ENCODE measurements at regions not wholly inside any gene's neighbourhood (a gene's known extent, or its start where the extent isn't known, plus 50 kb on each side); places are given as distances from the start of the nearest gene placed in this dataset.

DNA sequence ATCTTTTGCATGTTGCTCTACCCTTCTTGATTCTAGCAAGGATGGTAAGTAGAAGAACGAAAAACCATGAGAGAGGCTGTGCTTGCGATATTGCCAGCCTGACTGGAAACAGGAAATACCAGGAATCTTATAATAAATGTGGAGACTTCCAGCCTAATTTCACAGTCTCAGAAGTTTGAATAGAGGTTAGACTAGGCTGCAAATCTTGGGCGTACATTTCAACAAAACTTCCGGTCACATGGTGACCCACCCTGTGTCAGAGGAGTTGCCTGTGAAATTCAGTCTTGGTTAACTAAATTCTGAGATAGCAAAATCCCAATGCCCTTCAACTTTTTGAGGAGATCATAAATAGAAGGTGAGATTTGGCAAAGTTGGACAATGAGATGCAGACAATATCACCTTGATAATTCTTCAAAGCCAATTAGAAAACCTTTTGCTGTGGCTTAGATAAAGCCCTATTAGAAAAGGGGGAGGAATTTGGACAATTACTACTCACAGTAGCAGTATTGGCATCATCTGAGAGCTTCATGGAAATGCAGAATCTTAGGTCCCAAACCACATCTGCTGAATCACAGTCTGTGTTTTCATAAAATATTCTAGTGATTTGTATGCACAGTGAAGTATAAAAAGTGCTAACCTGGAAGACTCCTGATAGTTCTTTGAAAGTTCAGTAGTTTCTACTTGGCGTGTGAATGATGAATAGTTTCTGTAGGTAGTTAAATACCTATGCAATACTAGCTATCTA is 262.0 kb upstream of the JAG1 start:
- TF ChIP-seq, protein P1, sequence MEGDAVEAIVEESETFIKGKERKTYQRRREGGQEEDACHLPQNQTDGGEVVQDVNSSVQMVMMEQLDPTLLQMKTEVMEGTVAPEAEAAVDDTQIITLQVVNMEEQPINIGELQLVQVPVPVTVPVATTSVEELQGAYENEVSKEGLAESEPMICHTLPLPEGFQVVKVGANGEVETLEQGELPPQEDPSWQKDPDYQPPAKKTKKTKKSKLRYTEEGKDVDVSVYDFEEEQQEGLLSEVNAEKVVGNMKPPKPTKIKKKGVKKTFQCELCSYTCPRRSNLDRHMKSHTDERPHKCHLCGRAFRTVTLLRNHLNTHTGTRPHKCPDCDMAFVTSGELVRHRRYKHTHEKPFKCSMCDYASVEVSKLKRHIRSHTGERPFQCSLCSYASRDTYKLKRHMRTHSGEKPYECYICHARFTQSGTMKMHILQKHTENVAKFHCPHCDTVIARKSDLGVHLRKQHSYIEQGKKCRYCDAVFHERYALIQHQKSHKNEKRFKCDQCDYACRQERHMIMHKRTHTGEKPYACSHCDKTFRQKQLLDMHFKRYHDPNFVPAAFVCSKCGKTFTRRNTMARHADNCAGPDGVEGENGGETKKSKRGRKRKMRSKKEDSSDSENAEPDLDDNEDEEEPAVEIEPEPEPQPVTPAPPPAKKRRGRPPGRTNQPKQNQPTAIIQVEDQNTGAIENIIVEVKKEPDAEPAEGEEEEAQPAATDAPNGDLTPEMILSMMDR (IDR thresholded peaks at IDR 0.05), result no peak
- ATAC-seq (ENCODE audit: low FRiP score) (no peak), DNase-seq (ENCODE audit: low spot score) (no peak)

DNA sequence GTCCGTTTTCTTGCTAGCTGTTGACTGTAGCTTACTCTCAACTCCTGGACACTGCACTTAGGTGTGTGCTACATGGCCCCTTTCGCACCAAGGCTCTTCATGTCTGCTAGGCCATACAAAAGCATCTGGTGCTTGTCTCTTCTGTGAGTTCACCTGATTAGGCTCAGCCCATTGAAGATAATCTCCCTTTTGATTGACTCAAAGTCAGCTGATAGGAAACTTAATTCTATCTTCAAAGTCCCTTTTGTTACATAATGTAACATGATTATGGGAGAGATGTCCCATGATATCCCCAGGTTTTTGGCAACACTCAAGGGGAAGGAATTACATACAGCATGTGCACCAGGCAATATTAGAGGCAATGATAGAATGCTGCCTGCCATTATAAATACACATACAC is 263.0 kb upstream of the JAG1 start:
- ATAC-seq (ENCODE audit: low FRiP score) (no peak), DNase-seq (ENCODE audit: low spot score) (no peak)
- TF ChIP-seq, protein P1 (IDR thresholded peaks at IDR 0.05), result no peak

DNA sequence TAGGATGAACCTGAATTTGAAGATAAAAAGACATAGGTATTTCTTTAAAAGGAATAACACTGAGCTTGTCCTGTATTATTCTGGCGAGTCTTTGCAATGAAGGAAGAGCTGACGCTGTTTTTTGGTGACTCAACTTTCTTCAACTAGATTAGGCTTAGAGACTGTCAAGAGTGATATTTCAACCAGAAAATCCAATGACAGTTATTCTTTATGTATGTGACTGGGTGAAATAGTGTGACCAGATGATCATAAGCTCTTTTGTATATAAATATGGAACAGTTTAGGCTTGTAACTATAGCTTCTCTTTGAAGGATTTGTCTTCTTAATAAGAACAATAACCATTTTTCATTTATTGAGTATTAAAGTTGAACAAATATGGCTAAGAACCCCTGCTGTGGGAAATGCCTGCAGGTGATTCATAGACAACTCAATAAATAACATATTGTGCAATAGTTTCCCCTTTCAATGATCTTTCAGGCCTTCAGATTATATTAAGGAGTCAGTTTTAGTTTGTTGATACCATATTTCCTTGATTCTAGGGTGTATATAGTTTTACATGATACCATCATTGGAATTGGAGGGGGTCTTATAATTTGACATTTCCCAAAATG is 265.6 kb upstream of the JAG1 start:
- TF ChIP-seq, protein P1 (IDR thresholded peaks at IDR 0.05), result no peak
- no peak for DNase-seq (ENCODE audit: low spot score)
- ATAC-seq (ENCODE audit: low FRiP score), result no peak

DNA sequence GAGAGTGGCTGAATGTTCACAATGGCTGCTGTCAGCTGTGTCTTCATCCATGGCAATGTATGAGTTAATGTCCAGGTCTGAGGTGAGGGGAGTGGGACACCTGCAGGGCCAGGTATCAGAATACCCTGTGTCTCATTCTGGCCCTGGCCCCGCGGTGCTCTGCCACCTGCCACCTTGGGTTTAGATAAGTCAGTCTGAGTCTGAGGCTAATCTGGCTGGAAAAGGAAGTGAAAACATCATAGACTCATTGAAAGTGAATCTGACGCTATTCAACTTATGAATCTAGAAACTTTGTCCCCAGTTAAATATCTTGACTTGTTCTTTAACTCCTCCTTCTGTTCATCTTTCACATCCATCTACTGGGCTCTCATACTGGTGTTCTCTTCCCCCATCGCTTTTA is 267.1 kb upstream of the JAG1 start:
- ATAC-seq (ENCODE audit: low FRiP score) (no peak), DNase-seq (ENCODE audit: low spot score) (no peak)
- TF ChIP-seq, protein P1 (IDR thresholded peaks at IDR 0.05), result no peak

DNA sequence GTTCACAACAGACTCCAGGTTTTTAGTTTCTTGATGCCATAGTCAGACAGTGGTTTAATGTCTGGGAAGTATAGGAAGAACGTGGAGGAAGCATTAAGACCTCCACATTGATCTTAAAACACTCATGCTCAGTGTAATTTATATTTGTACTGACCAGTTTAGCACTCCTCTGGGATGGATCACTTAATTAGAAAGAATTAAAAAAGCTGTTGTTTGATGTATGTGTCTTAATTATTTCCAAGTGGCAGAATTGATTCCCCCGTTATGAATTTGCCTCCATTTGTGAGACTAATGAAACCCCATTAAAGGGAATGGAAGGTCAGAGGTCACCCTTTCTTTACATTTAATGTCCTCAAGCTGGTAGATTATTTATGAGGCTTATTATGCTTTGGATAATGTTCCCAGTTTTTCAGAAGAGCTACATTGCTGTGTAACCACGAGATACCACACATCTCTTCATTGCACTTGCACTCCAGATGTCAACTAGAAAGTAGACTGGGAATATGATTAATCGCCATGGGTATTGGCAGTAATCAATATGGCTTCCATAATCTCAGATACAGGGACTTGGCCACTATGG is 270.0 kb upstream of the JAG1 start:
- TF ChIP-seq, protein P1 (IDR thresholded peaks at IDR 0.05), result no peak
- no peak for ATAC-seq (ENCODE audit: low FRiP score)
- DNase-seq (ENCODE audit: low spot score), result no peak

DNA sequence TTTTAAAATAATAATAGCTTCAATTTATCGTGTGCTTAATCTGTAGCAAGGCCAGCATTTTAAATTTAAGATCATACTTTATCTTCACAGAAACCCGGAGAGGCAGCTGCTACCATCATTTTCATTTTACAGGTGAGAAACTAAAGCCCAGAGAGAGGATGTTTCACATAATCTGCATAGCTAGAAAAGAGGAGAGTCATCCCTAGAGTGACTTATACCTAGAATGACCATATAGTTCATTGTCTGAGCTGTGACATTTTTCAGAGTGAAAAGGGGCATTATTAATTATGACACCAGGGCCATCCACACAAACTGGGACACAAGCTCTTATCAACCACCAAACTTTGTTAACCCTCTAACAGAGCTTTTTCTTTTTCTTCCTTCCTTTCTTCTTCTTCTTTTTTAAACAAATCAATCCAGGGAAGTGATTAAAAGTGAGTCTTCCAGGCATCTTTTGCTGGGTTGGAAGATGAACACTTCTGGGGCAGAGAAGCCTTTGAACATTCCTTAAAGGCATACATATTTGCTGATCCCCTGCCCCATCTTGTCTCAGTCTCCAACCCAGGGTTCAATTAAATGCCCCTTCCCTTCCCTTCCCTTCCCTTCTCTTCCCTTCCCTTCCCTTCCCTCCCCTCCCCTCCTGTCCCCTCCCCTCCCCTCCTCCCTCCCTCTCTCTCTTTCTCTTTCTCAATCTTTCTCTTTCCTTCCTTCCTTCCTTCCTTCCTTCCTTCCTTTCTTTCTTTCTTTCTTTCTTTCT is 272.5 kb upstream of the JAG1 start:
- ATAC-seq (ENCODE audit: low FRiP score) (no peak), DNase-seq (ENCODE audit: low spot score) (no peak)
- TF ChIP-seq, protein P1 (IDR thresholded peaks at IDR 0.05), result no peak

All from omental fat pad (tissue), 3 donors.